SKM-1 treated with dmso at 0.1 percent for 144 hours (cell line): ENCODE measurements at regions not wholly inside any gene's neighbourhood (a gene's known extent, or its start where the extent isn't known, plus 50 kb on each side); places are given as distances from the start of the nearest gene placed in this dataset.
"Not testable (repeated sequence)": the region's sequence is repeated elsewhere in the genome, so short reads cannot be mapped to it uniquely, and the experiment has no call there.

Experiments used
- DNase-seq: peaks from one replicate; lab custom pipeline; 2025; ENCODE audit not compliant: unreplicated experiment; lab: John Stamatoyannopoulos, UW

- no peak for DNase-seq
Measured at GRCh38 chr15:25246641-25247406, 192.0 kb downstream of the UBE3A start.

- no peak for DNase-seq
Measured at GRCh38 chr15:25247407-25248038, 191.3 kb downstream of the UBE3A start.

GRCh38 chr15:25248087-25248486 lies 190.7 kb downstream of the UBE3A start:
- DNase-seq: not testable (repeated sequence)

- DNase-seq: no peak
Measured at GRCh38 chr15:25248583-25249235, 190.1 kb downstream of the UBE3A start.

GRCh38 chr15:25249236-25250010 lies 189.4 kb downstream of the UBE3A start:
- DNase-seq: no peak

GRCh38 chr15:25250011-25250596 lies 188.7 kb downstream of the UBE3A start:
- DNase-seq: no peak

GRCh38 chr15:25250906-25251622 lies 187.8 kb downstream of the UBE3A start:
- DNase-seq: no peak

- no peak for DNase-seq
Measured at GRCh38 chr15:25251700-25252390, 187.0 kb downstream of the UBE3A start.

- DNase-seq: not testable (repeated sequence)
Measured at GRCh38 chr15:25253048-25253973, 185.5 kb downstream of the UBE3A start.

GRCh38 chr15:25268166-25268565 lies 170.7 kb downstream of the UBE3A start:
- DNase-seq: no peak
